ENCODE measurements at regions not wholly inside any gene's neighbourhood (a gene's known extent, or its start where the extent isn't known, plus 50 kb on each side); places are given as distances from the start of the nearest gene placed in this dataset.

DNA sequence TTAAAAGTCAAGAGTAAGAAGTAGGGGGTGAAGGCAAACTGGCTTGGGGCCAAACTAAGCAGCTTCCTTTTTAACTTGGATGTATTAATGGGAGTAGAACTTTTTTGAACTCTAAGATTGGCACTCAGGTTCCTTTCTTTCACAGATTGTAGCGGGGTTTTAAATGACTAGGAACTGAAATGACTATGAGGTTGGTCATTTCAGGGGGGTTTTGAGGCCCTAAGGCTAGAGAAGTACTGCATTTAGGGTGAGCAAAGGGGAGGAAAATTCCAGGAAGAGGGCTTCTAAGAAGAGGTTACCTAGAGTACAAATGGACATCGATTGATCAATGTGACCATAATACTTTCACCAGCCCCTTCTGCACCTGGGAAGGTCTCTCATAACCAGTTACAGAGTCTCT is 381.8 kb downstream of the MLLT3 start:
- no peak for TF ChIP-seq SUZ12 (IDR thresholded peaks at IDR 0.05; ENCODE audit: extremely low read depth, insufficient read depth, insufficient read length)
- no peak for TF ChIP-seq YY1 (IDR thresholded peaks at IDR 0.05; ENCODE audit: insufficient read depth, insufficient read length)
- TF ChIP-seq ZNF274 (IDR thresholded peaks at IDR 0.05; ENCODE audit: low read depth, low read length) = no peak
